ENCODE measurements at regions not wholly inside any gene's neighbourhood (a gene's known extent, or its start where the extent isn't known, plus 50 kb on each side); places are given as distances from the start of the nearest gene placed in this dataset.

DNA sequence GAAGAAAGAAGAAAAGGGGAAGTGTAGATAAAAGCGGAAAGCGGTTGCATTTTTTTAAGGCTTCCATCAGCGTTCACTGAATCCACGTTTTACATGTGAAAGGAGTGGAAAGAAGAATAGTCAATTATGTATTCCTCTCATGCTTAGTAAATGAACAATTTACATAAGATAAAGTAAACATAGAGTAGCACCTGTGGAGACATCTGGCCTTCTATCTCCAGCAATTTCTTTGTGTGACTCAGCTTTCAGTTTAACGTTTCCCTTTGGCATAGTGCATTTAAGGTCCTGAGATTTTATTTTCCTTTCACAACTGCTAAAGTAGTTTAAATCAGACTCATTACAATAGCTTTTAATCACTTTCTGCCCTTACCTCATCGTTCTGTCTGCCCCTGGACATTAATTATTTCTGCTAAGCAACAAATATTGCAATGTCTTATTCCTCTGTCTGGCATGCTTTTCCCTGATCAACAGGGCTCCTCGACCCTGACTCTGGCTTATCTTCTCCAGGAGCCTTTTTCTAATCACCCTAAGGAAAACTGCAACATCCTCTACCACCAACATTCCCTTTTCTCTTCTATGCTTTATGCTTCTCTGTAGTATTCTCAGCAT is 383.5 kb upstream of the VWC2 start:
- no peaks in the 10 kb centered on the region for H3K36me3 ChIP-seq (ENCODE audit: insufficient read depth, low read length)
- no peaks in the 10 kb centered on the region for H3K4me1 ChIP-seq (ENCODE audit: insufficient read depth, low read length)
- TF ChIP-seq, protein P1, sequence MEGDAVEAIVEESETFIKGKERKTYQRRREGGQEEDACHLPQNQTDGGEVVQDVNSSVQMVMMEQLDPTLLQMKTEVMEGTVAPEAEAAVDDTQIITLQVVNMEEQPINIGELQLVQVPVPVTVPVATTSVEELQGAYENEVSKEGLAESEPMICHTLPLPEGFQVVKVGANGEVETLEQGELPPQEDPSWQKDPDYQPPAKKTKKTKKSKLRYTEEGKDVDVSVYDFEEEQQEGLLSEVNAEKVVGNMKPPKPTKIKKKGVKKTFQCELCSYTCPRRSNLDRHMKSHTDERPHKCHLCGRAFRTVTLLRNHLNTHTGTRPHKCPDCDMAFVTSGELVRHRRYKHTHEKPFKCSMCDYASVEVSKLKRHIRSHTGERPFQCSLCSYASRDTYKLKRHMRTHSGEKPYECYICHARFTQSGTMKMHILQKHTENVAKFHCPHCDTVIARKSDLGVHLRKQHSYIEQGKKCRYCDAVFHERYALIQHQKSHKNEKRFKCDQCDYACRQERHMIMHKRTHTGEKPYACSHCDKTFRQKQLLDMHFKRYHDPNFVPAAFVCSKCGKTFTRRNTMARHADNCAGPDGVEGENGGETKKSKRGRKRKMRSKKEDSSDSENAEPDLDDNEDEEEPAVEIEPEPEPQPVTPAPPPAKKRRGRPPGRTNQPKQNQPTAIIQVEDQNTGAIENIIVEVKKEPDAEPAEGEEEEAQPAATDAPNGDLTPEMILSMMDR (IDR thresholded peaks at IDR 0.05; ENCODE audit: extremely low read depth, low read depth, low read length), result no peak
- no peaks in the 10 kb centered on the region for H4K20me1 ChIP-seq (ENCODE audit: insufficient read depth, low read length)
- H3K79me2 ChIP-seq (ENCODE audit: insufficient read depth, low read length), result no peaks in the 10 kb centered on the region
- no peak overlapping the region for H3K4me3 ChIP-seq (ENCODE audit: insufficient read depth, low read length)
- H3K9me3 ChIP-seq (ENCODE audit: low read depth, low read length), result no peaks in the 10 kb centered on the region
- no peak overlapping the region for H3K27ac ChIP-seq (ENCODE audit: low read depth, low read length)
- DNase-seq (ENCODE audit: insufficient read length, low spot score, missing footprints), result no peak
- H2AFZ ChIP-seq (ENCODE audit: low read length), result no peak overlapping the region
- no peak overlapping the region for H3K4me2 ChIP-seq (ENCODE audit: insufficient read depth, low read length)
- H3K27me3 ChIP-seq (ENCODE audit: insufficient read depth, low read length), result no peaks in the 10 kb centered on the region

DNA sequence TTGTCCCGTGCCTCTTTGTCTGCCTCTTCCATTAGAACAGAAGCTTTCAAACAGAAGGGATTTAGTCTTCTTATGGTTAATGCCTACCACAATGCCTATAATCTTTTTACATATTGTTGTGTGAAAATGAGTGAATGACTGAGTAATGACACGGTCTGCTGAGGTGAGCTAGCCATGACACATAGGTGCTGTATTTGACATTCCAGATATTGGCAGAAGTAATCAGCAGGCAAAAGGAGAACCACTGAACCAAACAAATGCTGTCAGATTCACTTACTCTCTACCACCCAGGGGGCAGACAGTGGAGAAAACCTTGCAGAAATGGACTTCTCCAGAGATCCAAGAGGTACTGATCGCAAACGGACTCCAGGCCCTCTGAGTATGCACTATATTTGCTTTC is 377.2 kb upstream of the VWC2 start:
- no peaks in the 10 kb centered on the region for H4K20me1 ChIP-seq (ENCODE audit: insufficient read depth, low read length)
- H3K27me3 ChIP-seq (ENCODE audit: insufficient read depth, low read length), result no peaks in the 10 kb centered on the region
- H3K9me3 ChIP-seq (ENCODE audit: low read depth, low read length), result peaks cover 3% of the 10 kb centered on the region
- no peak for DNase-seq (ENCODE audit: insufficient read length, low spot score, missing footprints)
- H3K4me1 ChIP-seq (ENCODE audit: insufficient read depth, low read length), result no peaks in the 10 kb centered on the region
- H3K4me3 ChIP-seq (ENCODE audit: insufficient read depth, low read length), result no peak overlapping the region
- no peak overlapping the region for H3K4me2 ChIP-seq (ENCODE audit: insufficient read depth, low read length)
- no peak overlapping the region for H2AFZ ChIP-seq (ENCODE audit: low read length)
- no peaks in the 10 kb centered on the region for H3K79me2 ChIP-seq (ENCODE audit: insufficient read depth, low read length)
- H3K36me3 ChIP-seq (ENCODE audit: insufficient read depth, low read length), result no peaks in the 10 kb centered on the region
- no peak overlapping the region for H3K27ac ChIP-seq (ENCODE audit: low read depth, low read length)
- TF ChIP-seq, protein P1 (IDR thresholded peaks at IDR 0.05; ENCODE audit: extremely low read depth, low read depth, low read length), result no peak

DNA sequence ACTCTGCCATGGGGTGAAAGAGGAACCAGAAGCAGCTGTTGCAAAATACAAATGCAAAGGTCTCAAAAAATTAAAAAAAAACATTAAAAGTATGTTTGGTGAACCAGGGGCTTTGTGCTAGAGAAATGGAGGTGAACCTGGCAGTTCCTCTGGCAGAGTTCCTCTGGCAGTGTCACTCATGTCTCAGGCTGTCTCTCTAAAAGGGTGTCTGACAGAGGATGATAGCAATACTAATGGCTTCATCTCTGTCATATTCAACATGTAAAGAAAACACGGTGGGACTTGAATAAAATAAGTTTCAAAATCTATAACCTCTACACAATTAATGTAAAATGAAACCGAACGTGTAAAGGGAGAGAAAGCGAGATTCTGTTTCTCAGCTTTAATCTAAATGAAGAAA is 375.7 kb upstream of the VWC2 start:
- H3K4me2 ChIP-seq (ENCODE audit: insufficient read depth, low read length), result no peak overlapping the region
- no peaks in the 10 kb centered on the region for H3K27me3 ChIP-seq (ENCODE audit: insufficient read depth, low read length)
- H3K27ac ChIP-seq (ENCODE audit: low read depth, low read length), result no peak overlapping the region
- no peak overlapping the region for H3K4me3 ChIP-seq (ENCODE audit: insufficient read depth, low read length)
- H3K79me2 ChIP-seq (ENCODE audit: insufficient read depth, low read length), result no peaks in the 10 kb centered on the region
- no peaks in the 10 kb centered on the region for H3K4me1 ChIP-seq (ENCODE audit: insufficient read depth, low read length)
- no peaks in the 10 kb centered on the region for H3K36me3 ChIP-seq (ENCODE audit: insufficient read depth, low read length)
- TF ChIP-seq, protein P1 (IDR thresholded peaks at IDR 0.05; ENCODE audit: extremely low read depth, low read depth, low read length), result no peak
- H2AFZ ChIP-seq (ENCODE audit: low read length), result no peak overlapping the region
- no peaks in the 10 kb centered on the region for H4K20me1 ChIP-seq (ENCODE audit: insufficient read depth, low read length)
- H3K9me3 ChIP-seq (ENCODE audit: low read depth, low read length), result peaks cover 3% of the 10 kb centered on the region
- DNase-seq (ENCODE audit: insufficient read length, low spot score, missing footprints), result no peak

DNA sequence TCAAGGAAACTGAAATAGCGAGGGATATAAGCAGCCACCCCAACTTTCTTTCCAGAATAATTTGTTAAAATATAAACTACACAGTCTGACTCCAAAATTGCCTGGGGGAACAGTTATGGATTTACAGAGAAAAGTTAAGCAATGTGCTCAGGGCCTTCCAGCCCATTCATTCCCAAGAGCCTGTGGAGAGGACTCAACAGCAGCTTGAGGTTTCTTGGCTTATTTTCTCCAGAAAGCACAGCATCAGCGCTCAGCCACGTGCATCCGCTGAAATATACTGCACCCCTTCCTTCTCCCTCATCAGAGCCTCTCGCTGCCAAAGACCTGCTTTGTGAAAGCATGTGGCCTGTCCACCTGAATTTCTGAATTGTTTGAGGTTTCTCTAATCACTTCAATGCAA is 375.2 kb upstream of the VWC2 start:
- peaks cover 3% of the 10 kb centered on the region for H3K9me3 ChIP-seq (ENCODE audit: low read depth, low read length)
- TF ChIP-seq, protein P1 (IDR thresholded peaks at IDR 0.05; ENCODE audit: extremely low read depth, low read depth, low read length), result no peak
- H3K4me1 ChIP-seq (ENCODE audit: insufficient read depth, low read length), result no peaks in the 10 kb centered on the region
- no peaks in the 10 kb centered on the region for H3K79me2 ChIP-seq (ENCODE audit: insufficient read depth, low read length)
- no peak overlapping the region for H3K27ac ChIP-seq (ENCODE audit: low read depth, low read length)
- no peaks in the 10 kb centered on the region for H3K27me3 ChIP-seq (ENCODE audit: insufficient read depth, low read length)
- H3K4me2 ChIP-seq (ENCODE audit: insufficient read depth, low read length), result no peak overlapping the region
- no peaks in the 10 kb centered on the region for H4K20me1 ChIP-seq (ENCODE audit: insufficient read depth, low read length)
- H2AFZ ChIP-seq (ENCODE audit: low read length), result no peak overlapping the region
- H3K4me3 ChIP-seq (ENCODE audit: insufficient read depth, low read length), result no peak overlapping the region
- no peak for DNase-seq (ENCODE audit: insufficient read length, low spot score, missing footprints)
- H3K36me3 ChIP-seq (ENCODE audit: insufficient read depth, low read length), result no peaks in the 10 kb centered on the region
